HCT116 (cell line): ENCODE measurements at regions not wholly inside any gene's neighbourhood (a gene's known extent, or its start where the extent isn't known, plus 50 kb on each side); places are given as distances from the start of the nearest gene placed in this dataset.

ENCODE experiments used
- ATAC-seq: fragments of 200-7000 bp; cut with Tn5 transposase; 2 replicates; pipeline ENCODE4 v1.9.1; 2020; ENCODE audit warnings: mild to moderate bottlenecking, moderate library complexity
- BruUV-seq: library from RNA; stranded (reverse); fragments of 400-500 nt; replicated peaks from 2 replicates; lab custom pipeline; 2021; lab: Mats Ljungman, UMichigan
- CTCF ChIA-PET: fragments of 300-600 bp; sonication (Branson Sonifier 250); formaldehyde crosslinking; loops from one replicate; lab custom pipeline; 2021; ENCODE audit warnings: antibody characterized with exemption; lab: Charles Lee
- POLR2A ChIA-PET: fragments of 300-600, 350-600 bp; sonication (Branson Sonifier 250); formaldehyde crosslinking; loops from one replicate; lab custom pipeline; 2021; ENCODE audit warnings: antibody characterized with exemption; lab: Charles Lee
- RAD21 ChIA-PET, 2 experiments: fragments of 300-600 bp; sonication (Branson Sonifier 250); formaldehyde crosslinking; loops; one replicate each; lab custom pipeline; 2023; ENCODE audit warnings: low total read pairs in 2 of 2; ENCODE audit not compliant: uncharacterized antibody in 2 of 2, unreplicated experiment in 2 of 2, low non-redundant PET in 1 of 2; lab: Charles Lee
- DNase-seq: peaks from one replicate; pipeline ENCODE4 v3.0.0-alpha.2; 2010; ENCODE audit warnings: low read depth, low spot score
- H2AFZ ChIP-seq: fragments of 200-600 bp; shearing (Covaris generic), sonication (generic); 2 replicates; pipeline ENCODE4 v1.6.1; 2017; ENCODE audit warnings: low read depth, mixed run types, mixed read lengths, antibody characterized with exemption, low read length; ENCODE audit not compliant: poor library complexity, severe bottlenecking
- H3K27ac ChIP-seq: 2 replicates; pipeline ENCODE4 v1.5.1; 2012; ENCODE audit warnings: low read depth, low read length
- H3K27me3 ChIP-seq: fragments of 200-600 bp; sonication (generic); 2 replicates; pipeline ENCODE4 v1.6.1; 2016; ENCODE audit warnings: mixed run types, low read length, mixed read lengths; ENCODE audit not compliant: insufficient read depth
- H3K36me3 ChIP-seq, 2 experiments: fragments of 200-500 bp in 1 of 2; fragments of 200-600 bp in 1 of 2; sonication (Bioruptor generic) in 1 of 2; sonication (generic) in 1 of 2; 2 replicates each; pipeline versions ENCODE4 v1.5.1 to v1.6.1; 2014 to 2016; ENCODE audit warnings: low read length in 2 of 2, inconsistent platforms in 1 of 2, mixed read lengths in 1 of 2, mixed run types in 1 of 2; ENCODE audit not compliant: insufficient read depth in 2 of 2, control insufficient read depth in 1 of 2
- H3K4me1 ChIP-seq, 2 experiments: fragments of 200-600 bp in 1 of 2; sonication (generic) in 1 of 2; 2 replicates each; pipeline versions ENCODE4 v1.5.1 to v1.6.1; 2012 to 2017; ENCODE audit warnings: low read length in 2 of 2, inconsistent platforms in 1 of 2, mild to moderate bottlenecking in 1 of 2, mixed read lengths in 1 of 2, mixed run types in 1 of 2, moderate library complexity in 1 of 2; ENCODE audit not compliant: insufficient read depth in 2 of 2, control insufficient read depth in 1 of 2
- H3K4me2 ChIP-seq: fragments of 200-600 bp; sonication (generic); 2 replicates; pipeline ENCODE4 v1.6.1; 2017; ENCODE audit warnings: mixed run types, low read length, mixed read lengths
- H3K4me3 ChIP-seq, 2 experiments: fragments of 200-600 bp in 1 of 2; sonication (generic) in 1 of 2; replicated peaks in 1 of 2; 2 replicates each; pipeline ENCODE4 v1.5.1; 2011 to 2016; ENCODE audit warnings: low read length in 2 of 2, control low read depth in 1 of 2, low read depth in 1 of 2, mild to moderate bottlenecking in 1 of 2, mixed read lengths in 1 of 2, mixed run types in 1 of 2
- H3K79me2 ChIP-seq: fragments of 200-600 bp; sonication (generic); 2 replicates; pipeline ENCODE4 v1.6.1; 2017; ENCODE audit warnings: mild to moderate bottlenecking, mixed run types, low read length, moderate library complexity, mixed read lengths; ENCODE audit not compliant: insufficient read depth
- H3K9ac ChIP-seq: fragments of 200-600 bp; sonication (generic); 2 replicates; pipeline ENCODE4 v1.6.1; 2016; ENCODE audit warnings: low read length, mixed read lengths
- H3K9me2 ChIP-seq: fragments of 200-600 bp; sonication (generic), shearing (Covaris generic); 2 replicates; pipeline ENCODE4 v1.6.1; 2017; ENCODE audit warnings: mixed run types, mild to moderate bottlenecking, moderate library complexity; ENCODE audit not compliant: insufficient read depth
- H3K9me3 ChIP-seq, 2 experiments: fragments of 200-500 bp in 1 of 2; fragments of 200-600 bp in 1 of 2; sonication (Bioruptor generic) in 1 of 2; sonication (generic) in 1 of 2; 2 replicates each; pipeline ENCODE4 v1.6.1; 2014 to 2017; ENCODE audit warnings: low read length in 2 of 2, mixed read lengths in 2 of 2, inconsistent platforms in 1 of 2, low read depth in 1 of 2, mild to moderate bottlenecking in 1 of 2, mixed run types in 1 of 2, moderate library complexity in 1 of 2; ENCODE audit not compliant: control insufficient read depth in 1 of 2, insufficient read depth in 1 of 2
- H4K20me1 ChIP-seq: fragments of 200-600 bp; sonication (generic), shearing (Covaris generic); 2 replicates; pipeline ENCODE4 v1.6.1; 2017; ENCODE audit warnings: mixed run types, mild to moderate bottlenecking, moderate library complexity; ENCODE audit not compliant: insufficient read depth
- EZH2 ChIP-seq: fragments of 200-600 bp; sonication (generic); IDR thresholded peaks from 2 replicates; pipeline ENCODE4 v1.6.1; 2017; ENCODE audit warnings: antibody characterized with exemption, mixed run types
- EZH2phosphoT487 ChIP-seq: fragments of 200-600 bp; IDR thresholded peaks from 2 replicates; pipeline ENCODE4 v1.6.1; 2018; ENCODE audit warnings: antibody characterized with exemption, borderline replicate concordance
- JUND ChIP-seq: IDR thresholded peaks from 2 replicates; pipeline ENCODE4 v1.6.1; 2012
- POLR2A ChIP-seq: IDR thresholded peaks from 2 replicates; pipeline ENCODE4 v1.7.0; 2011; ENCODE audit warnings: borderline replicate concordance; ENCODE audit not compliant: insufficient read depth, insufficient read length; ENCODE audit errors: extremely low read depth
- POLR2AphosphoS5 ChIP-seq: IDR thresholded peaks from 2 replicates; pipeline ENCODE4 v1.6.1; 2011; ENCODE audit warnings: mild to moderate bottlenecking, low read depth, low read length, moderate library complexity
- RAD21 ChIP-seq: IDR thresholded peaks from 2 replicates; pipeline ENCODE4 v1.6.1; 2012; ENCODE audit warnings: low read depth, mild to moderate bottlenecking
- SRF ChIP-seq: IDR thresholded peaks from 2 replicates; pipeline ENCODE4 v1.6.1; 2012; ENCODE audit warnings: low read depth
- TCF7L2 ChIP-seq: IDR thresholded peaks from 2 replicates; pipeline ENCODE4 v1.7.0; 2011; ENCODE audit warnings: borderline replicate concordance, inconsistent platforms; ENCODE audit not compliant: insufficient read depth, insufficient read length; ENCODE audit errors: extremely low read depth
- ZFX ChIP-seq: fragments of 450-650 bp; IDR thresholded peaks from 2 replicates; pipeline ENCODE4 v1.6.1; 2017
- ZNF274 ChIP-seq: fragments of 200-500 bp; sonication (Bioruptor generic); IDR thresholded peaks from 2 replicates; pipeline ENCODE4 v1.6.1; 2014; ENCODE audit warnings: mild to moderate bottlenecking, low read depth, low read length, inconsistent platforms
- intact Hi-C: fragments of 100-400 bp; cut with micrococcal nuclease; formaldehyde crosslinking; loops from 2 replicates; pipeline ENCODE4 v1.10.0; 2022
- TF ChIP-seq, protein P1 (sequence below): IDR thresholded peaks from 2 replicates; pipeline ENCODE4 v1.6.1; 2012
- TF ChIP-seq, protein P2 (sequence below): IDR thresholded peaks from 2 replicates; pipeline ENCODE4 v1.6.1; 2012; ENCODE audit warnings: low read depth
- TF ChIP-seq, protein P3 (sequence below): IDR thresholded peaks from 2 replicates; pipeline ENCODE4 v1.6.1; 2012

DNA sequence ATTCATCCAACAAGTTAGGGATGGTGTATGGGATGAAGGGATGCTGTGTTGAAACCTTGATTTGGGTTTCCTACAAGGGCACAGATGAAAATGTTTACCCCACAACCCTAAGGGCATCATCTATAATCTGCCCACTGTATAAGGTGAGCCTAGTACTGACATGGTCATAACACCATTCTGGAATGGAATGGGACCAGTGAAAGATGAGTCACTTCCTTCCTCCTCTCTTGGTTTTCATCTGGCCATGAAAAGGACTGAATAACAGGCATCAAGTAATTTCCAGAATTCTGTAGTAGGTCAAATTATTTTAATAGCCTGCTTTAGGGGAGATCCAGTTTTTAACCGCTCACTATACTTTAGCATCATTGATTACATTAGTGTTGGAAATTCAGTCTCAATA is 538.6 kb downstream of the NR2F2 start:
- CTCF ChIA-PET: no interaction called here
- intact Hi-C loops: no loop called here
- BruUV-seq: no TSS peak

More for the DNA sequence above, 538.6 kb downstream of the NR2F2 start:
- Histone ChIP-seq H3K9me3 (no peaks in the 10 kb centered on the region), H3K9me2 (no peaks in the 10 kb centered on the region), H4K20me1 (no peaks in the 10 kb centered on the region), H3K9ac (no peak overlapping the region), H3K27me3 (no peaks in the 10 kb centered on the region), H2AFZ (no peak overlapping the region), H3K4me1 (no peaks in the 10 kb centered on the region), H3K27ac (no peak overlapping the region), H3K4me2 (no peak overlapping the region), H3K4me3 (no peak overlapping the region), H3K36me3 (no peaks in the 10 kb centered on the region), H3K79me2 (no peaks in the 10 kb centered on the region)
- no peak for TF ChIP-seq TCF7L2
- TF ChIP-seq ZNF274: no peak
- TF ChIP-seq EZH2: no peak
- TF ChIP-seq SRF: no peak
- TF ChIP-seq ZFX: no peak
- TF ChIP-seq EZH2phosphoT487: no peak
- TF ChIP-seq, protein P1, sequence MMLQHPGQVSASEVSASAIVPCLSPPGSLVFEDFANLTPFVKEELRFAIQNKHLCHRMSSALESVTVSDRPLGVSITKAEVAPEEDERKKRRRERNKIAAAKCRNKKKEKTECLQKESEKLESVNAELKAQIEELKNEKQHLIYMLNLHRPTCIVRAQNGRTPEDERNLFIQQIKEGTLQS: no peak
- TF ChIP-seq, protein P2, sequence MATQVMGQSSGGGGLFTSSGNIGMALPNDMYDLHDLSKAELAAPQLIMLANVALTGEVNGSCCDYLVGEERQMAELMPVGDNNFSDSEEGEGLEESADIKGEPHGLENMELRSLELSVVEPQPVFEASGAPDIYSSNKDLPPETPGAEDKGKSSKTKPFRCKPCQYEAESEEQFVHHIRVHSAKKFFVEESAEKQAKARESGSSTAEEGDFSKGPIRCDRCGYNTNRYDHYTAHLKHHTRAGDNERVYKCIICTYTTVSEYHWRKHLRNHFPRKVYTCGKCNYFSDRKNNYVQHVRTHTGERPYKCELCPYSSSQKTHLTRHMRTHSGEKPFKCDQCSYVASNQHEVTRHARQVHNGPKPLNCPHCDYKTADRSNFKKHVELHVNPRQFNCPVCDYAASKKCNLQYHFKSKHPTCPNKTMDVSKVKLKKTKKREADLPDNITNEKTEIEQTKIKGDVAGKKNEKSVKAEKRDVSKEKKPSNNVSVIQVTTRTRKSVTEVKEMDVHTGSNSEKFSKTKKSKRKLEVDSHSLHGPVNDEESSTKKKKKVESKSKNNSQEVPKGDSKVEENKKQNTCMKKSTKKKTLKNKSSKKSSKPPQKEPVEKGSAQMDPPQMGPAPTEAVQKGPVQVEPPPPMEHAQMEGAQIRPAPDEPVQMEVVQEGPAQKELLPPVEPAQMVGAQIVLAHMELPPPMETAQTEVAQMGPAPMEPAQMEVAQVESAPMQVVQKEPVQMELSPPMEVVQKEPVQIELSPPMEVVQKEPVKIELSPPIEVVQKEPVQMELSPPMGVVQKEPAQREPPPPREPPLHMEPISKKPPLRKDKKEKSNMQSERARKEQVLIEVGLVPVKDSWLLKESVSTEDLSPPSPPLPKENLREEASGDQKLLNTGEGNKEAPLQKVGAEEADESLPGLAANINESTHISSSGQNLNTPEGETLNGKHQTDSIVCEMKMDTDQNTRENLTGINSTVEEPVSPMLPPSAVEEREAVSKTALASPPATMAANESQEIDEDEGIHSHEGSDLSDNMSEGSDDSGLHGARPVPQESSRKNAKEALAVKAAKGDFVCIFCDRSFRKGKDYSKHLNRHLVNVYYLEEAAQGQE: no peak
- no peak for TF ChIP-seq RAD21
- TF ChIP-seq POLR2A: no peak
- TF ChIP-seq, protein P3, sequence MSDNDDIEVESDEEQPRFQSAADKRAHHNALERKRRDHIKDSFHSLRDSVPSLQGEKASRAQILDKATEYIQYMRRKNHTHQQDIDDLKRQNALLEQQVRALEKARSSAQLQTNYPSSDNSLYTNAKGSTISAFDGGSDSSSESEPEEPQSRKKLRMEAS: no peak
- no peak for TF ChIP-seq POLR2AphosphoS5
- no peak for TF ChIP-seq JUND
- ChIA-PET RAD21 (no interaction called here), POLR2A (no interaction called here)
- ATAC-seq (no peak), DNase-seq (no peak)
